KMS-11 (cell line): ENCODE measurements at regions not wholly inside any gene's neighbourhood (a gene's known extent, or its start where the extent isn't known, plus 50 kb on each side); places are given as distances from the start of the nearest gene placed in this dataset.
A peak's percentile ranks its signal among the peaks of the same experiment; 100 is the strongest.

Experiments used
- H2AFZ ChIP-seq: fragments of 200-600 bp; sonication (generic); 2 replicates; pipeline ENCODE4 v1.6.1; 2016; ENCODE audit warnings: antibody characterized with exemption, mixed run types, low read depth
- H3K27ac ChIP-seq: fragments of 200-600 bp; sonication (generic); 2 replicates; pipeline ENCODE4 v1.6.1; 2016; ENCODE audit warnings: mild to moderate bottlenecking, mixed run types
- H3K27me3 ChIP-seq: fragments of 200-600 bp; sonication (generic); 2 replicates; pipeline ENCODE4 v1.6.1; 2017; ENCODE audit warnings: mild to moderate bottlenecking, low read depth, mixed run types, moderate library complexity; ENCODE audit not compliant: insufficient read depth
- H3K36me3 ChIP-seq: fragments of 200-600 bp; sonication (generic); 2 replicates; pipeline ENCODE4 v1.6.1; 2017; ENCODE audit warnings: mild to moderate bottlenecking, mixed run types; ENCODE audit not compliant: insufficient read depth
- H3K4me1 ChIP-seq: fragments of 200-600 bp; sonication (generic); 2 replicates; pipeline ENCODE4 v1.6.1; 2016; ENCODE audit warnings: mild to moderate bottlenecking, low read depth, mixed run types; ENCODE audit not compliant: poor library complexity, severe bottlenecking
- H3K4me2 ChIP-seq: fragments of 200-600 bp; sonication (generic); 2 replicates; pipeline ENCODE4 v1.7.0; 2016; ENCODE audit warnings: mild to moderate bottlenecking, mixed run types
- H3K4me3 ChIP-seq: fragments of 200-600 bp; sonication (generic); IDR thresholded peaks from 2 replicates; pipeline ENCODE4 v1.6.1; 2017; ENCODE audit warnings: low read depth, low read length, mixed read lengths; ENCODE audit not compliant: insufficient read depth
- H3K79me2 ChIP-seq: fragments of 200-600 bp; sonication (generic); 2 replicates; pipeline ENCODE4 v1.6.1; 2016; ENCODE audit warnings: low read depth, mixed run types; ENCODE audit not compliant: insufficient read depth
- H3K9ac ChIP-seq: fragments of 200-600 bp; sonication (generic); 2 replicates; pipeline ENCODE4 v1.6.1; 2016; ENCODE audit warnings: mild to moderate bottlenecking, mixed run types
- H4K20me1 ChIP-seq: fragments of 200-600 bp; sonication (generic); 2 replicates; pipeline ENCODE4 v1.6.1; 2016; ENCODE audit warnings: mild to moderate bottlenecking, mixed run types; ENCODE audit not compliant: insufficient read depth
- CTCF ChIP-seq: fragments of 200-600 bp; sonication (generic); conservative IDR thresholded peaks from 2 replicates; pipeline ENCODE4 v1.6.1; 2017; ENCODE audit warnings: low read depth, mild to moderate bottlenecking, antibody characterized with exemption, low read length, moderate library complexity, mixed read lengths

- peak; percentile 91 for TF ChIP-seq CTCF
- H2AFZ ChIP-seq: peak overlapping the region; percentile 24; the same call in 1 of the 2 replicates
- H3K4me1 ChIP-seq: no peaks in the 10 kb centered on the region
- H3K9ac ChIP-seq: no peak overlapping the region
- no peaks in the 10 kb centered on the region for H3K79me2 ChIP-seq
- no peaks in the 10 kb centered on the region for H3K36me3 ChIP-seq
- no peak overlapping the region for H3K27ac ChIP-seq
- no peaks in the 10 kb centered on the region for H3K27me3 ChIP-seq
- no peak overlapping the region for H3K4me3 ChIP-seq
- no peaks in the 10 kb centered on the region for H4K20me1 ChIP-seq
- no peak overlapping the region for H3K4me2 ChIP-seq
These were observed 56.2 kb upstream of the RIPOR2 start for GRCh38 chr6:24991810-24992467.

- no peaks in the 10 kb centered on the region for H3K36me3 ChIP-seq
- H3K27ac ChIP-seq: no peak overlapping the region
- no peaks in the 10 kb centered on the region for H3K79me2 ChIP-seq
- H3K27me3 ChIP-seq: no peaks in the 10 kb centered on the region
- no peak for TF ChIP-seq CTCF
- no peaks in the 10 kb centered on the region for H3K4me1 ChIP-seq
- no peak overlapping the region for H2AFZ ChIP-seq
- no peaks in the 10 kb centered on the region for H4K20me1 ChIP-seq
- no peak overlapping the region for H3K9ac ChIP-seq
- H3K4me2 ChIP-seq: no peak overlapping the region
- no peak overlapping the region for H3K4me3 ChIP-seq
These were observed 59.1 kb upstream of the RIPOR2 start for GRCh38 chr6:24994812-24995211.

GRCh38 chr6:24995270-24995669 lies 59.5 kb upstream of the RIPOR2 start:
- no peak overlapping the region for H3K4me2 ChIP-seq
- no peak overlapping the region for H3K9ac ChIP-seq
- no peaks in the 10 kb centered on the region for H4K20me1 ChIP-seq
- no peak overlapping the region for H2AFZ ChIP-seq
- no peaks in the 10 kb centered on the region for H3K4me1 ChIP-seq
- no peaks in the 10 kb centered on the region for H3K36me3 ChIP-seq
- H3K79me2 ChIP-seq: no peaks in the 10 kb centered on the region
- no peak overlapping the region for H3K4me3 ChIP-seq
- no peak for TF ChIP-seq CTCF
- H3K27ac ChIP-seq: no peak overlapping the region
- no peaks in the 10 kb centered on the region for H3K27me3 ChIP-seq

GRCh38 chr6:24996269-24996836 lies 60.6 kb upstream of the RIPOR2 start:
- H3K79me2 ChIP-seq: no peaks in the 10 kb centered on the region
- H3K4me1 ChIP-seq: no peaks in the 10 kb centered on the region
- H3K4me3 ChIP-seq: no peak overlapping the region
- no peak overlapping the region for H3K27ac ChIP-seq
- no peaks in the 10 kb centered on the region for H3K27me3 ChIP-seq
- no peak overlapping the region for H3K9ac ChIP-seq
- TF ChIP-seq CTCF: no peak
- no peaks in the 10 kb centered on the region for H4K20me1 ChIP-seq
- no peaks in the 10 kb centered on the region for H3K36me3 ChIP-seq
- no peak overlapping the region for H3K4me2 ChIP-seq
- no peak overlapping the region for H2AFZ ChIP-seq
